ENCODE measurements at regions not wholly inside any gene's neighbourhood (a gene's known extent, or its start where the extent isn't known, plus 50 kb on each side); places are given as distances from the start of the nearest gene placed in this dataset.

DNA sequence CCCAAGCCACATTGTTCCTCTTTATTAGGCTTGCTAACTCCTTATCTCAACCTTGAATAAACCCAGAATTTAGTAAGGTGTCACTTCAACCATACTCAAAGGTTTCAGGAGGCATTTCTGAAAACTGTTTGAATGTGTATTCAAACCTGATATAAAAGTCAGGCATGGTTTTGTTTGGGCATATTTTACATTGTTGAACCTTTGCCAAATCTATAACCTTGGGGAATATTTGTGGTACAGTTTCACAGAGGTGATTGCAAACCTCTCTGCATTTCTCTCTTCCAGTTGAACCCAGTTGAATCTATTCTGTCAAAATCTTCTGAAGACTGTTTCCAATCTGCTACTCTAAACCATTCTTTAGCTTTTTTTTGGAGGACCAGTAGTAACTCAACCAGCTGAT is 409.0 kb downstream of the TECRL start:
- TF ChIP-seq TAF1 (IDR thresholded peaks at IDR 0.05; ENCODE audit: borderline replicate concordance, low read depth, low read length) (no peak), POLR2A (IDR thresholded peaks at IDR 0.05; ENCODE audit: low read depth, low read length) (no peak)
